Endodermal cell (in vitro differentiated cells): ENCODE measurements at regions not wholly inside any gene's neighbourhood (a gene's known extent, or its start where the extent isn't known, plus 50 kb on each side); places are given as distances from the start of the nearest gene placed in this dataset.
A peak's percentile ranks its signal among the peaks of the same experiment; 100 is the strongest.

Experiments used
- DNase-seq: peaks from one replicate; pipeline ENCODE4 v3.0.0-alpha.2; 2017
- H3K27ac ChIP-seq: 2 replicates; pipeline ENCODE4 v1.5.1; 2013; ENCODE audit warnings: mild to moderate bottlenecking, low read depth, low read length, moderate library complexity
- H3K27me3 ChIP-seq: 2 replicates; pipeline ENCODE4 v1.6.1; 2013; ENCODE audit warnings: mild to moderate bottlenecking, low read length, moderate library complexity; ENCODE audit not compliant: insufficient read depth, control insufficient read depth, poor library complexity, severe bottlenecking
- H3K36me3 ChIP-seq: 2 replicates; pipeline ENCODE4 v1.7.0; 2013; ENCODE audit warnings: mild to moderate bottlenecking, low read length, moderate library complexity; ENCODE audit not compliant: control insufficient read depth, insufficient read depth
- H3K4me1 ChIP-seq: one replicate; pipeline ENCODE4 v1.7.0; 2013; ENCODE audit warnings: low read length; ENCODE audit not compliant: control insufficient read depth, insufficient read depth
- H3K4me3 ChIP-seq: 2 replicates; pipeline ENCODE4 v1.5.1; 2013; ENCODE audit warnings: mild to moderate bottlenecking, low read length, moderate library complexity
- H3K9ac ChIP-seq: 2 replicates; pipeline ENCODE4 v1.6.1; 2013; ENCODE audit warnings: mild to moderate bottlenecking, low read length, moderate library complexity; ENCODE audit not compliant: poor library complexity, severe bottlenecking; ENCODE audit errors: extremely low read depth
- H3K9me3 ChIP-seq: 2 replicates; pipeline ENCODE4 v1.6.1; 2013; ENCODE audit warnings: mild to moderate bottlenecking, low read length, moderate library complexity; ENCODE audit not compliant: control insufficient read depth
- H3K27ac Mint-ChIP-seq: 2 replicates; pipeline ENCODE4 v1.8.0; 2020; ENCODE audit warnings: mixed read lengths
- H3K27me3 Mint-ChIP-seq: 2 replicates; pipeline ENCODE4 v1.8.0; 2021; ENCODE audit warnings: mild to moderate bottlenecking, mixed read lengths; ENCODE audit not compliant: insufficient read depth
- H3K36me3 Mint-ChIP-seq: 2 replicates; pipeline ENCODE4 v1.8.0; 2020; ENCODE audit warnings: low read depth, mixed read lengths
- H3K4me1 Mint-ChIP-seq: 2 replicates; pipeline ENCODE4 v1.8.0; 2020; ENCODE audit warnings: mixed read lengths
- H3K4me3 Mint-ChIP-seq: 2 replicates; pipeline ENCODE4 v1.8.0; 2020; ENCODE audit warnings: mild to moderate bottlenecking, moderate library complexity, mixed read lengths
- H3K9me3 Mint-ChIP-seq: 2 replicates; pipeline ENCODE4 v1.8.0; 2020; ENCODE audit warnings: mild to moderate bottlenecking, mixed read lengths
- CTCF ChIP-seq: fragments of 200-600 bp; sonication (generic); conservative IDR thresholded peaks from 2 replicates; pipeline ENCODE4 v1.5.0; 2021; ENCODE audit warnings: antibody characterized with exemption, mild to moderate bottlenecking
- WGBS, 2 experiments: methylation state at CpG; one replicate each; pipeline versions ENCODE4 v1.1.5 to v1.1.7; 2013; ENCODE audit warnings: missing lambda C conversion rate in 2 of 2, mixed read lengths in 1 of 2; ENCODE audit not compliant: insufficient coverage in 1 of 2, insufficient read length in 1 of 2; 5-methylcytosine and 5-hydroxymethylcytosine counted together

- no peak overlapping the region for H3K4me3 ChIP-seq
- no peaks in the 10 kb centered on the region for H3K27me3 ChIP-seq
- Mint-ChIP-seq H3K36me3 (no peaks in the 10 kb centered on the region), H3K27ac (no peak overlapping the region), H3K4me1 (no peaks in the 10 kb centered on the region), H3K4me3 (no peak overlapping the region), H3K9me3 (peaks cover 7% of the 10 kb centered on the region), H3K27me3 (no peaks in the 10 kb centered on the region)
- no peak overlapping the region for H3K27ac ChIP-seq
- H3K36me3 ChIP-seq, result no peaks in the 10 kb centered on the region
- DNase-seq, result no peak
- WGBS, 2 experiments, result 89 to 93% methylated on average over 3 of the region's 3 CpGs
- no peak for TF ChIP-seq CTCF
- no peaks in the 10 kb centered on the region for H3K4me1 ChIP-seq
- peaks cover 4% of the 10 kb centered on the region for H3K9me3 ChIP-seq
- no peak overlapping the region for H3K9ac ChIP-seq
These were observed 87.0 kb upstream of the ATG10 start for GRCh38 chr5:81884871-81885270.

DNA sequence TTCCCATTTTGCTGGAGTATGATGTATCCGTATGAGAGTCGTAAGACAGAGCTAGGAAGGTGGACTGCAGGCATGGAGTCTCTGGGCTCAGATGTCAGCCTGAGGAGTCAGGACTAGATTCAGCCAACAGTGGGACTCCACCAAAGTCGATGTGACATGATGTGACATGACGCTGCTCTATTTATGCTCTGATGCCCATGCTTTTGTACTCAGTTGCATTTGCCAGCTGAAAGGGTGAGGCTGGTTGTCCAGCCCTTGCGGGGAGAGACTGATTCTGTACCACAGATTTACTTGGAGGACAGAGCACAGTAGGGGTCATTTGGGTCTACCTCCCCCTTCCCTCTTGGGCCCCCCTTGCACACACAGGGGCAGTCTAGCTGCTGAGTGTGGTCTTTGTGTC lies 88.5 kb upstream of the ATG10 start:
- no peaks in the 10 kb centered on the region for H3K9me3 ChIP-seq
- H3K4me3 ChIP-seq, result no peak overlapping the region
- H3K4me3 Mint-ChIP-seq, result no peak overlapping the region
- no peaks in the 10 kb centered on the region for H3K36me3 ChIP-seq
- no peaks in the 10 kb centered on the region for H3K9me3 Mint-ChIP-seq
- DNase-seq, result no peak
- WGBS, 2 experiments, result 95 to 96% methylated on average over 5 of the region's 5 CpGs
- no peaks in the 10 kb centered on the region for H3K4me1 Mint-ChIP-seq
- H3K27me3 ChIP-seq, result no peaks in the 10 kb centered on the region
- TF ChIP-seq CTCF, result no peak
- no peak overlapping the region for H3K27ac ChIP-seq
- H3K4me1 ChIP-seq, result no peaks in the 10 kb centered on the region
- no peaks in the 10 kb centered on the region for H3K36me3 Mint-ChIP-seq
- no peak overlapping the region for H3K9ac ChIP-seq
- H3K27ac Mint-ChIP-seq, result peak overlapping the region; percentile 17
- no peaks in the 10 kb centered on the region for H3K27me3 Mint-ChIP-seq

DNA sequence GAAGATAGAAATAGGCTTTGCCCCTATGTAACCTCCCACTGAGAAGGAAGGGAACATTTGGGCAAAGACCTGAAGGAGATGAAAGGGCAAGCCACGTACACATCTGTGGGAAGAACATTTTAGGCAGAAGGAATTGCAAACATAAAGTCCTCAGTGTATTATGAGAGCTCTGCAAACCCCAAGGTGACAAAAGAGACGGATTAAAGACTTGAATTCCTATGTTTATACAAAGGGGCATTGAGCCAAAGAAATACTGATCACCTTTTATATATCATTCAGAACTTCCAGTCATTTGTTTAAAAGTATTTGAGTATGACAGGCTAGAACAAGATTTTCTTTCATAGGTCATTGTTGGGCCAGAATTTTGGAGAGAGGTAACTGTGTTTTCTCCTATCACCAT lies 90.2 kb upstream of the ATG10 start:
- Histone ChIP-seq H3K27me3 (no peaks in the 10 kb centered on the region), H3K9ac (no peak overlapping the region), H3K27ac (no peak overlapping the region), H3K4me1 (no peaks in the 10 kb centered on the region), H3K4me3 (no peak overlapping the region), H3K36me3 (no peaks in the 10 kb centered on the region), H3K9me3 (no peaks in the 10 kb centered on the region)
- DNase-seq, result no peak
- no peaks in the 10 kb centered on the region for H3K9me3 Mint-ChIP-seq
- WGBS, 2 experiments, result 85 to 89% methylated on average over 2 of the region's 2 CpGs
- no peak for TF ChIP-seq CTCF
- H3K4me3 Mint-ChIP-seq, result no peak overlapping the region
- no peak overlapping the region for H3K27ac Mint-ChIP-seq
- H3K36me3 Mint-ChIP-seq, result no peaks in the 10 kb centered on the region
- no peaks in the 10 kb centered on the region for H3K4me1 Mint-ChIP-seq
- H3K27me3 Mint-ChIP-seq, result no peaks in the 10 kb centered on the region
